HCEC 1CT (cell line): ENCODE measurements at regions not wholly inside any gene's neighbourhood (a gene's known extent, or its start where the extent isn't known, plus 50 kb on each side); places are given as distances from the start of the nearest gene placed in this dataset.
"Not testable (repeated sequence)": the region's sequence is repeated elsewhere in the genome, so short reads cannot be mapped to it uniquely, and the experiment has no call there.

Experiments used
- DNase-seq: peaks from one replicate; pipeline ENCODE4 v3.0.0-alpha.2; 2017

GRCh38 chr21:17231124-17231523 lies 281.7 kb upstream of the CXADR start:
- DNase-seq = no peak

GRCh38 chr21:17231771-17232170 lies 281.1 kb upstream of the CXADR start:
- no peak for DNase-seq

GRCh38 chr21:17238468-17238867 lies 274.4 kb upstream of the CXADR start:
- no peak for DNase-seq

GRCh38 chr21:17250778-17251241 lies 262.0 kb upstream of the CXADR start:
- no peak for DNase-seq

GRCh38 chr21:17257784-17258183 lies 255.1 kb upstream of the CXADR start:
- no peak for DNase-seq

GRCh38 chr21:17264182-17264581 lies 248.7 kb upstream of the CXADR start:
- DNase-seq = no peak

- no peak for DNase-seq
These were observed 243.1 kb upstream of the CXADR start for GRCh38 chr21:17269760-17270159.

- no peak for DNase-seq
These were observed 242.6 kb upstream of the CXADR start for GRCh38 chr21:17270229-17270628.

GRCh38 chr21:17279663-17280062 lies 233.2 kb upstream of the CXADR start:
- DNase-seq = no peak

GRCh38 chr21:17293016-17293562 lies 219.8 kb upstream of the CXADR start:
- DNase-seq = not testable (repeated sequence)

- DNase-seq = no peak
These were observed 216.8 kb upstream of the CXADR start for GRCh38 chr21:17295997-17296396.

GRCh38 chr21:17299576-17299975 lies 213.3 kb upstream of the CXADR start:
- not testable (repeated sequence) for DNase-seq

- not testable (repeated sequence) for DNase-seq
These were observed 185.1 kb upstream of the CXADR start for GRCh38 chr21:17327715-17328114.

GRCh38 chr21:17334484-17334883 lies 178.4 kb upstream of the CXADR start:
- DNase-seq = no peak

- DNase-seq = no peak
These were observed 172.8 kb upstream of the CXADR start for GRCh38 chr21:17340081-17340480.

- DNase-seq = no peak
These were observed 169.8 kb upstream of the CXADR start for GRCh38 chr21:17343055-17343454.

- DNase-seq = no peak
These were observed 164.5 kb upstream of the CXADR start for GRCh38 chr21:17348357-17348756.

GRCh38 chr21:17348849-17349248 lies 164.0 kb upstream of the CXADR start:
- DNase-seq = no peak

- no peak for DNase-seq
These were observed 161.1 kb upstream of the CXADR start for GRCh38 chr21:17351766-17352165.

- DNase-seq = no peak
These were observed 159.7 kb upstream of the CXADR start for GRCh38 chr21:17352996-17353655.

GRCh38 chr21:17359781-17360180 lies 153.1 kb upstream of the CXADR start:
- no peak for DNase-seq

GRCh38 chr21:17368748-17369363 lies 144.0 kb upstream of the CXADR start:
- DNase-seq = no peak

GRCh38 chr21:17370263-17370662 lies 142.6 kb upstream of the CXADR start:
- no peak for DNase-seq

- DNase-seq = no peak
These were observed 141.9 kb upstream of the CXADR start for GRCh38 chr21:17370916-17371315.

GRCh38 chr21:17371450-17371849 lies 141.4 kb upstream of the CXADR start:
- DNase-seq = no peak
